Fibroblast of lung (primary cell): ENCODE measurements at regions not wholly inside any gene's neighbourhood (a gene's known extent, or its start where the extent isn't known, plus 50 kb on each side); places are given as distances from the start of the nearest gene placed in this dataset.

Source experiments
- EZH2 ChIP-seq: IDR thresholded peaks from 2 replicates; pipeline ENCODE4 v1.5.1; 2012; ENCODE audit warnings: low read length, control low read depth, mild to moderate bottlenecking; ENCODE audit errors: missing control alignments
- TF ChIP-seq, protein P1 (sequence below), 2 donors: IDR thresholded peaks in 1 of 2; conservative IDR thresholded peaks in 1 of 2; 1 replicate in 1 of 2; 2 replicates in 1 of 2; pipeline ENCODE4 v1.5.1; 2011 to 2012; ENCODE audit warnings: low read length in 2 of 2, control low read depth in 1 of 2, inconsistent platforms in 1 of 2, low read depth in 1 of 2, mild to moderate bottlenecking in 1 of 2

DNA sequence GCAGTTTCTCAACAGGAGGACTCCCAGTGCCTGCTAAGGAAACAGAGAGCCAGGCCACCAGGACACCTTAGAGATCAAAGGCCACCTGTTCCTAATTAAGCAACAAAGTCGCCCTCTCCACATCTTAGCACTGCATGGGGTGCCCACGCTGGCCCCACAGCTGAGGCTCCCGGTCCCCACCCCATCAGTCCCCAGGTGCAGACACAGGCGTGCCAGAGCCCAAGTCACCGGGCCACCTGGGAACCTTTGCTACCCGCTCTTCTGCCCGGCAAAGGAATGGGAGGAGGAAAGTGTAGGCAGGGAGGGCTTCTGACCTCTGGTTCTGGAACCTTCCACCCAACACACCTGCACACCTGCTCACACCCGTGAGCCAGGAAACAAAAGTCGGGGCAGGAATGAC, 85.5 kb upstream of the PRR5 start:
- TF ChIP-seq, protein P1, sequence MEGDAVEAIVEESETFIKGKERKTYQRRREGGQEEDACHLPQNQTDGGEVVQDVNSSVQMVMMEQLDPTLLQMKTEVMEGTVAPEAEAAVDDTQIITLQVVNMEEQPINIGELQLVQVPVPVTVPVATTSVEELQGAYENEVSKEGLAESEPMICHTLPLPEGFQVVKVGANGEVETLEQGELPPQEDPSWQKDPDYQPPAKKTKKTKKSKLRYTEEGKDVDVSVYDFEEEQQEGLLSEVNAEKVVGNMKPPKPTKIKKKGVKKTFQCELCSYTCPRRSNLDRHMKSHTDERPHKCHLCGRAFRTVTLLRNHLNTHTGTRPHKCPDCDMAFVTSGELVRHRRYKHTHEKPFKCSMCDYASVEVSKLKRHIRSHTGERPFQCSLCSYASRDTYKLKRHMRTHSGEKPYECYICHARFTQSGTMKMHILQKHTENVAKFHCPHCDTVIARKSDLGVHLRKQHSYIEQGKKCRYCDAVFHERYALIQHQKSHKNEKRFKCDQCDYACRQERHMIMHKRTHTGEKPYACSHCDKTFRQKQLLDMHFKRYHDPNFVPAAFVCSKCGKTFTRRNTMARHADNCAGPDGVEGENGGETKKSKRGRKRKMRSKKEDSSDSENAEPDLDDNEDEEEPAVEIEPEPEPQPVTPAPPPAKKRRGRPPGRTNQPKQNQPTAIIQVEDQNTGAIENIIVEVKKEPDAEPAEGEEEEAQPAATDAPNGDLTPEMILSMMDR (conservative IDR thresholded peaks at IDR 0.05 in 1 of 2, IDR thresholded peaks at IDR 0.05 in 1 of 2; ENCODE audit: low read depth in 1 of 2, low read length in 2 of 2) = no peak
- TF ChIP-seq EZH2 = no peak
